Left renal cortex interstitium (tissue), 4 donors: ENCODE measurements at regions not wholly inside any gene's neighbourhood (a gene's known extent, or its start where the extent isn't known, plus 50 kb on each side); places are given as distances from the start of the nearest gene placed in this dataset.

ENCODE experiments used
- DNase-seq, 4 donors: peaks; one replicate each; pipeline ENCODE4 v3.0.0-alpha.2; 2013; ENCODE audit warnings: low read depth in 4 of 4, low spot score in 2 of 4, missing footprints in 1 of 4

DNA sequence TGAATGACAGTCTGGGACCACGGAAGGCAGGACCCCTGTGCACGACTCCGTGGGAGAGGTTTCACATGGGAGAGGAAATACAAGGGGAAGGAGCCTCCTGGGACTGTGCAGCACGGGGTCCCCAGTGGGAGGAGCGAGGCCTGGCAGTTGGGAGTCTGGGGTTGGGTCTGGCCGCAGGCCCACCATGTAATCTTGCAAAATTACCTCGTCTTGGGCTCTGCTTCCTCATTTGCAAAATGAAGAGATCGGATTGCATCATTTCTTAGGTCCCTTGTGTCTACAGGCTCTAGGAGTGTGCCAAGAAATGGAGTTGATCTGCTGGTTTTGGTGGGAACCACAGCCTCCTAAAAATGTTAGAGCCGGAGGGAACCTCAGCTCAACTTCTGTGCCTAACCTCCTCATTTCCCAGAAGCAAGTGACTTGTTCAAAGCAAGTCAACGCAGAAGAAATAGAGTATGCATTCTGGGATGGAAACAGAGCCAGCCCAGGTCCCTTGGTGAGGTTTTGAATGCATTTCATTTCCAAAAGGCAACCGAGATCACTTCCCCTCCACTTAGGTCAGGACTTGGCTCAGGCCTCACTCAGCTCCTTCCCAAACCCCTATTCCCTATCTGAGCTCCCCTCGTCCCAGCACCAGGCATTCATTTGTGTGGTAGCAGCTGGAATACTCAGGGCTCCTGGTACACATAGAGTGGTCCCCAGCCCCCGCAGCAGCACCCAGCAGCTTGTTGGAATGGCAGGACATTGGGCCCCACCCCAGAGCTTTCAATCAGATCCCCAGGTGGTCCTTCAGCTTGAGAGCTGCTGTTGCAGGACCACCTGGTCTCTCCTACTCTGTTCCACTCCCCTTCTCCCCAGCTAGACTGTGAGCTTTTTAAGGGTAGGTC lies 267.7 kb downstream of the XXYLT1 start:
- peak in 1 of 4 donors; percentile 9 for DNase-seq

- DNase-seq, result no peak
These were observed 267.1 kb downstream of the XXYLT1 start for GRCh38 chr3:195003893-195004289.

DNA sequence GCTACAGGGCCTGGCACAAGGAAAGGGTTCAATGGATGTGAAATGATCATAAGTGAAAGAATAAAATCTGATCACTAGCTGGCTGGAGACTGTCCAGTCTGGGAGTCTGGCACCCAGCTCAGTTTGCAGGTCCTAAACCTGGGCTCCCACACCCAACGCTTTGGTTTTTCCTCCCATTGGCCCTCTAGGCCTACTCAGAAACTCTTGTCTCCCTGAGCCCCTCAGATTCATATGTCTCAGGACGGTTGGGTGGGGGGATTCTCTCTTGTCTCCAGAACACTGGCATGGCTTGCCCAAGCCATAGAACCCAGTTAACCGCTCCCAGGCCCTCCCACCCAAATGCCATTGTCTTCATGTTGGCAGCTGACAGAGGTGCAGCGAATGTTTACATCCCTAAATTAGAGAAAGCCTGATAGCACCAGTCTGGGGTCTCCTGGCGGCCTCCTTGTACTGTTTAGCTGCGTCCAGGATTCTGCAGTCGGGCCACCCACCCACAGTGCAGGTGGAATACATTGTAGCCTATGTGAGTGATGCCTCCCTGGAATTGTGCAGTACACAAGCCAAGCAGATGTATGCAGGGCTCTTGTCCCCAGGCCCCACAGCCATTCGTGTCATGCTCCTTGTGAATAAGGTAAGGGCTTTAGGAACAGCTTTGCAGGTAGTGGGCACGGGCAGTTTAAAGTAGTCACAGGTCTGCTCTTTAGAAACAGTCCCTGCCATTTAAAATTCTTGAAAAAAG lies 266.3 kb downstream of the XXYLT1 start:
- DNase-seq, result no peak

GRCh38 chr3:195005251-195005620 lies 265.7 kb downstream of the XXYLT1 start:
- DNase-seq, result no peak

DNA sequence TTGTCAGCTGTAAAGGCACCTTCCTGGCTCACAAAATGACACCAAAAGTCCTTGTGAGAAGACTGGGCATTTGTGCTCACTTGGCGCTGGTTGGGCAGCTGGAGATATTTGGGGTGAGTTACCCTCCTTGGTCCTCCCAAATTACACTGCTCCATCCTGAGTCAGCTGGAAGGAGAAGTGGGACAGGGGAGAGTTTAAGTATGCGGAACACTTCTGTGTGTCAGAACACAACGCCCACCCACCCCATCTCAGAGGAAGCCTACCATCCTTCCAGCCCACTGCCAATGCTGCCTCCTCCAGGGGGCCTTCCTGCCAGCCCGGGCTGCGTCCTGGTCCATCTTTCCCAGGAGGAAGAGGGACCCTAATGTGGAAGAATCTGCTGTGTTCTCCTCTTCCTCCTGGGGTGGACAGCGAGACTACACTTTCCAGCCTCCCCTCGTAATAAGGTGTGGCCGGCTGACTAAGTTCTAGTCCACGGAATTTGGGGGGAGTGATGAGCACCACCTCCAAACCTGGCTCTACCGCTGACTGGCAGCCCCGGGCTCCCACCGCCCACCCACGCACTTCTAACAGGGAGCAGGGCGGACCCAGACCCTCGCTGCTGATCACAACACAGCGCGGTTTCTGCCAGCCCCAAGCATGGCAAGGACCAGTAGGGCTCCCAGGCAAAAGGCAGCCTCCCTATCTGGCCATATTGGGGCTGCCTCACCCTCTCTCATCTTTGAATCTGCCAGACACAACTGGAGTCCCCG lies 265.0 kb downstream of the XXYLT1 start:
- DNase-seq, result no peak

- no peak for DNase-seq
These were observed 263.8 kb downstream of the XXYLT1 start for GRCh38 chr3:195007151-195007550.

- no peak for DNase-seq
These were observed 263.2 kb downstream of the XXYLT1 start for GRCh38 chr3:195007766-195008165.

DNA sequence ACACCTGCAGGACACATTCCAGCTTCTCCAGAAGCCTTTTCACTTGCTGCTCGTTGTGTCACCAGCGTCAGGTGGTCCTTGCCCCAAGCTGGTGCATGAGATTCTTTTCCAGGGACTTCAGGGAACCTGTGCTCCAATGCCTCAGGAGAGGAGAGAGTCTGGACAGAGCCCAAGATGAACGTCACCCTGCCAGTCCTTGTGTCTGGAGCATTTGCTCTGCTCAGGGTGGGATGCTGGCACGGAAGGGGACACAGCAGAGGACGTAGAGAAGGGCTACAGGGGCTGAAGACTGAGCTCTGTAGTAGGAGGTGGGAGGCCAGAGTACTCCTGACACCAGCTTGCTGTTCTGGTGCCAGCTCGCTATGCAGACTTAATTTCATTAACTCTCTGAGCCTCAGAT lies 262.1 kb downstream of the XXYLT1 start:
- no peak for DNase-seq

GRCh38 chr3:195009616-195010015 lies 261.3 kb downstream of the XXYLT1 start:
- DNase-seq, result no peak

DNA sequence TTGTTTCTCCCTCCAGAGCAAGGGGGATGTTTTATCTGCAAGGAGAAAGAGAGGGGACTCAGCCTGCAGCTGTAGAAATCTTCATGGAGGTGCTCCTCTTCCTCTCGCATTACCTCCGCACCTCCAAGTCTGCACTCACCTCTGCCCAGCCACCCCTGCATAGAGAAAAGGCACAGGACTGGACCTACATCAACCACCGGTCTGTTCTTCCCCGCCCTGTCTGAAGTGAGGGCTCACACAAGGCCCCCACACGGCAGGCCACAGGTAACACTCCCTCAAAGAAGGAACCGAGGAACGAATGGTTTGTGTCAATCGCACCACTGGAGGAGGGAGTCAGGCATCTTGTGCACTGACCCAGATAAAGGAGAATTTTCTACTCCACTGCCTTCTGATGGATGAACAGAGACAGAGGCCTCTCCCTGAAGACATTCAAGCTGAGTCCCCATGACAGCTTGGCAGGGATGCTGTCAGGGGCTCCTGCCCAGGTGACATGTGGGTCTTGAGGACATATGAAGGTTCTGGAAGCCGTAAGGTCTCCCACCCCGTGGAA lies 260.3 kb downstream of the XXYLT1 start:
- DNase-seq, result peak in 1 of 4 donors; percentile 25

DNA sequence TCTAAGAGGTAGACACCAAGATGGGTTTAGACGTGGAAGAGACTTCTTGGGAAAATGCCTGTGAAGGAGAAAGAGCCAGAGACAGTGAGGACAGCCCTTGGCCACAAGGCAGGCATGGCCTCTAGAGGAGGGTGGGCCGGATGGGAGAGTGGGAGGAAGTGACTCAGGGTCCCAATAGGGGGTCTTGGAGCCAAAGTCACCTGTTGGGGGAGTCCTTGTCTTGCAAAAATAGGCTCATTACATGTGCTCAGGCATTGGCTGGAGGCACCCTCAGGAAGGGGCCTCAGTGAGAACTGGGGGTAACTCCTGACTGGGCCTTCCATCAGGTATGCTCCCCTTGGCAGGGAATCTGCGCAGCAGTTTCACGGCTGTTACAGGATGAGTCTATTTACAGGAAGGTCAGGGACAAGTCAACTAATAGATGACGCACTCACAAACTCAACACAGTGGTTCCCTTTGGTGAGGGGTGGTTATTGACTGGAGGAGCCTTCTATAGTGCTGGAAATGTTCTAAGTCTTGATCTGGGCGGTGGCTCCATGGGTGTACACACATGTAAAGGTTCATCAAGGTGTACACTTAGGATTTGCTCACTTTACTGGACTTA lies 259.6 kb downstream of the XXYLT1 start:
- DNase-seq, result no peak

DNA sequence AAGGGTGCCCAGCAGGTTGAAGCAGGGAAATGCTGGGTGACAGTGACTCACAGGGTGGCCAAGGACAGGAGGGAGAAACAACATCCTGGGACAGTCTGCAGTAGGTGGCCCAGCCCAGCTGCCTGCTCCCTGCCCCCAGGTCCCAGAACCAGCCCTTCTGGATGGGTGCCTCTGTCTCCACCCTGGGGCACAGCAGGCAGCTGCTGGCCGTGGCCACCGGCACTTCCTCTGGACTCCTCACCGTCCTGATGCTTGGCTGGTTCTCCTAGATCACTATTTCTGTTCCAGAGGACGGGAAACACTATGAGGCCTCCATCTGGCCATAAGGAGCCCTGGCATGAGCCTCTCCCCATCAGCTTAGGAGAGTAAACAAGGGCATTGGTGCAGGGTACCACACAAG lies 258.9 kb downstream of the XXYLT1 start:
- DNase-seq, result no peak

DNA sequence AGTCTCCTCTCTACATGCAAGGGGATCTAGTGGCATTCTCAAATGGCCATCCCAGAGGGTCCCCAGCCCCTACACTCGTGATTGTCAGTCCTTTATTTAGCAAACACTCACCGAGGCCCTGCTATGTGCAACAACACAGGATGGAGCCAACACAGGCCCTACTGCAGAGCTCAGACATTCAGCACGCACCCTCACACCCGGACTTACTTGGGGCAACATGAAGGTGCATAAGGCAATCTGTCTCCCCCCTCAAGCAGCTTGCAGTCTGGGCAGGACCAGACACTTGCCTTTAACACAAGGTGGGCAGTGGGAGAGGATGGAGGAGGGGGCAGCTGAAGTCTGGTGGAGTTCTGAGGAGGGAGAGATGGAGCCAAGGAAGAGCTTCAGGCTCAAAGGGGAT lies 258.4 kb downstream of the XXYLT1 start:
- no peak for DNase-seq

DNA sequence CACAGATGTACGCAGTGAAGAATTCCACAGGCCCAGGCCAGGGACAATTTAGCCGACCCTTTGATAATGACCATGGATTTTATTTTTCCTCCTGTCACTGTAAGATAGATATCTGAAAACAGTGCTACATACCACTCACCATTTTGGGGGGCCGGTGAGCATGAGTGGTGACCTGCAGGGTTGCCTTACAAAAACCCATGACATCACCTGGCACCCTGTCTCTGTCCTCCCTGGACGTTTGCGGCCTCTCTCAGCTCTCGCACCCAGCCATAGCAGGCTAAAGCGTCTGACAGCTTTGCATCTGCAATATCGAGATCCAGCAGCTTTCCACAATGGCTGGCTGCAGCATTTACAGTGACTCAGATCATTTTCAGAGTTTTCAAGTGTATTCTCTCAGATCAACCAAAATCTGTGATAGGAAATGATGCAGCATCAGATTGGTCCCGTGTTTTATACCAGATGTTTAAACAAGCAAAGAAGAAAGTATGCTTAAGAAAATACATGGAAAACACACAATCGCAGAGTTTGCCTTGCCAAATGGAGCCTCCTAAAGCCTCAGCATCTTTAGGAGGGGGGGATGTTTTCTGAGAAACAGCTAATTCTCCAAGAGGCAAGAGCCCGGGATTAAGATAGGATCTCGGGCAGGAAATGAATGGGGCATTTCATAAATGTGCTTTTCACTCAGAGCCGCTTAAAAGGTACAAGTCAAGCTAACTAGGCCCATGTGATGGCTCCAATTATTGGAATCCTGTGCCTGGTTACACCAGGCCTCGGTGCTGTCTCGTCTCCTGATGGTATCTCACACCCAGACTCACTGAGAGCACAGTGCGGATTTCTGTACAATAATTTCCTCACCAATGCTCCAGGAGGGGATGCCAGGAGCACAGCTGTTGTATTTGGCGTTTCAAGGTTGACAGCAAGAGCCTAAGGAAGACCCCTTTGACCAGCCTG lies 257.3 kb downstream of the XXYLT1 start:
- no peak for DNase-seq

DNA sequence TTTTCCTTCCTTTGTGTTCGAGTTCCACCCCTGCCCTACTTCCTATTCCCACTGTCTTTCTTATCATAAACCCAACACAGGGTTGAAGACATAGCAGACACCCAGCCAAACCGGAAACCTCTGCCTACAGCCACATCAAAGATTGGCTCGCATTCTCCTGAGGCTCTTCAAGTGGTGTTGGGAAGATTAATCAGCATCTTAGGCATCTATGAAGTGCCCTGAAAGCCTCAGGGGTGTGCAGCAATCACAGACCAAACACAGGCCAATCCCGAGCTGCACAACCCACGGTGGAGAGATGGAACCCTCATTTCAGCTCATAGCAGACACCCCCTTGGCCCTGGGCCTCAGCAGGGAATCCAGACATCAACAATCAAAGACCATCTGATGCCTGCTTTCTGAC lies 255.9 kb downstream of the XXYLT1 start:
- no peak for DNase-seq

DNA sequence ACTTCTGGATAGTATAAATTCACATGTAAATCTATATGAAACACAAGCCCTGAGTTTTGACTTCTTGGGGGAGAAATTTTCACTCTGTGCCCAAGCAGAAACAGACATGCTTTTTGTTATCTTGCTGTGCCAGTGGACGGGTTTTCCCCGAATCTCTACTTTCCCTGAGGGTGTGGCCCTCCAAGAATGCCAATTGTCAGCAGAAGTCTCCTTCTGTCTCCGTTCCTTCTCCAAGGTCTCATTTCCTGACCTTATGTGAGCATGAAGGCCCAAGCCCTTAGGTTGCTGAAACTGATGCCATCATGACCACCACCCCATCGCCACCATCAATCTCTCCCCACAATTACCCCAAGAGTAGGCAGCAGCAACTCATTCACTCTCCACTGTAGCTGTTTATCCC lies 253.8 kb downstream of the XXYLT1 start:
- no peak for DNase-seq
